ENCODE measurements at regions not wholly inside any gene's neighbourhood (a gene's known extent, or its start where the extent isn't known, plus 50 kb on each side); places are given as distances from the start of the nearest gene placed in this dataset.

GRCh38 chr5:145072889-145073288, 762.3 kb downstream of the PRELID2 start:
- Histone ChIP-seq H2AFZ (no peak overlapping the region), H3K4me1 (replicated peaks; ENCODE audit: insufficient read depth) (no peaks in the 10 kb centered on the region), H3K4me2 (no peak overlapping the region), H3K9me2 (ENCODE audit: insufficient read depth) (no peaks in the 10 kb centered on the region), H3K79me2 (ENCODE audit: low read depth) (no peaks in the 10 kb centered on the region), H3F3A (ENCODE audit: insufficient read depth, low read depth) (no peaks in the 10 kb centered on the region), H3K9me3 (ENCODE audit: insufficient read depth, low read depth) (no peaks in the 10 kb centered on the region), H3K36me3 (ENCODE audit: low read depth) (no peaks in the 10 kb centered on the region), H4K20me1 (ENCODE audit: insufficient read depth) (no peaks in the 10 kb centered on the region), H3K4me3 (no peak overlapping the region), H3K27me3 (ENCODE audit: insufficient read depth, low read depth) (no peaks in the 10 kb centered on the region), H3K27ac (no peak overlapping the region)
- POLR2A ChIA-PET (ENCODE audit: unreplicated experiment): no interaction called here
- DNase-seq: no peak
- intact Hi-C loops (cut with micrococcal nuclease; ENCODE audit: unreplicated experiment): no loop called here
- CTCF ChIA-PET: interaction anchor here (0.7 kb wide), 1 partner anchor 614 kb away, joined by 3 read pairs; no protein-coding TSS in a partner anchor
- TF ChIP-seq CTCF (conservative IDR thresholded peaks at IDR 0.05) (no peak), EZH2 (IDR thresholded peaks at IDR 0.05; ENCODE audit: low read depth) (no peak)
- no TSS peak for BruUV-seq (replicated peaks)

GRCh38 chr5:145068721-145069120, 766.4 kb downstream of the PRELID2 start:
- Histone ChIP-seq H3K79me2 (ENCODE audit: low read depth) (no peaks in the 10 kb centered on the region), H3F3A (ENCODE audit: insufficient read depth, low read depth) (no peaks in the 10 kb centered on the region), H3K4me3 (no peak overlapping the region), H3K4me1 (replicated peaks; ENCODE audit: insufficient read depth) (no peaks in the 10 kb centered on the region), H3K9me2 (ENCODE audit: insufficient read depth) (no peaks in the 10 kb centered on the region), H4K20me1 (ENCODE audit: insufficient read depth) (no peaks in the 10 kb centered on the region), H3K27me3 (ENCODE audit: insufficient read depth, low read depth) (no peaks in the 10 kb centered on the region), H3K36me3 (ENCODE audit: low read depth) (no peaks in the 10 kb centered on the region), H3K27ac (no peak overlapping the region), H3K4me2 (no peak overlapping the region), H3K9me3 (ENCODE audit: insufficient read depth, low read depth) (no peaks in the 10 kb centered on the region), H2AFZ (no peak overlapping the region)
- CTCF ChIA-PET: no interaction called here
- POLR2A ChIA-PET (ENCODE audit: unreplicated experiment): no interaction called here
- intact Hi-C loops (cut with micrococcal nuclease; ENCODE audit: unreplicated experiment): no loop called here
- TF ChIP-seq CTCF (conservative IDR thresholded peaks at IDR 0.05): no peak
- TF ChIP-seq EZH2 (IDR thresholded peaks at IDR 0.05; ENCODE audit: low read depth): no peak
- BruUV-seq (replicated peaks): no TSS peak
- no peak for DNase-seq

- no peaks in the 10 kb centered on the region for H3K79me2 ChIP-seq (ENCODE audit: low read depth)
- no peaks in the 10 kb centered on the region for H3K9me2 ChIP-seq (ENCODE audit: insufficient read depth)
- intact Hi-C loops (cut with micrococcal nuclease; ENCODE audit: unreplicated experiment): no loop called here
- no peaks in the 10 kb centered on the region; the same call in 1 of the 2 replicates for H3K9me3 ChIP-seq (ENCODE audit: insufficient read depth, low read depth)
- no peak for DNase-seq
- ChIA-PET POLR2A (ENCODE audit: unreplicated experiment) (no interaction called here), CTCF (no interaction called here)
- H2AFZ ChIP-seq: no peak overlapping the region
- no peak overlapping the region for H3K4me3 ChIP-seq
- H3K36me3 ChIP-seq (ENCODE audit: low read depth): no peaks in the 10 kb centered on the region
- no peak overlapping the region for H3K27ac ChIP-seq
- no peak overlapping the region for H3K4me2 ChIP-seq
- H3K4me1 ChIP-seq (replicated peaks; ENCODE audit: insufficient read depth): no peaks in the 10 kb centered on the region
- no peaks in the 10 kb centered on the region for H3F3A ChIP-seq (ENCODE audit: insufficient read depth, low read depth)
- TF ChIP-seq CTCF (conservative IDR thresholded peaks at IDR 0.05) (no peak), EZH2 (IDR thresholded peaks at IDR 0.05; ENCODE audit: low read depth) (no peak)
- BruUV-seq (replicated peaks): no TSS peak
- no peaks in the 10 kb centered on the region for H3K27me3 ChIP-seq (ENCODE audit: insufficient read depth, low read depth)
- H4K20me1 ChIP-seq (ENCODE audit: insufficient read depth): no peaks in the 10 kb centered on the region
Observed at GRCh38 chr5:145062280-145063062, 772.7 kb downstream of the PRELID2 start.
